ENCODE measurements at regions not wholly inside any gene's neighbourhood (a gene's known extent, or its start where the extent isn't known, plus 50 kb on each side); places are given as distances from the start of the nearest gene placed in this dataset.

GRCh38 chr4:62899646-62900364, 1509.4 kb downstream of the TECRL start:
- no peaks in the 10 kb centered on the region for H3K27me3 ChIP-seq (ENCODE audit: control insufficient read depth, low read length)
- no peaks in the 10 kb centered on the region for H3F3A ChIP-seq (ENCODE audit: control insufficient read depth, insufficient read depth)
- H3K4me3 ChIP-seq (ENCODE audit: low read length) = no peak overlapping the region
- H3K36me3 ChIP-seq (ENCODE audit: control insufficient read depth, low read length) = no peaks in the 10 kb centered on the region
- no peak overlapping the region for H3K27ac ChIP-seq (ENCODE audit: low read depth, low read length)
- peaks cover 16% of the 10 kb centered on the region for H3K9me3 ChIP-seq (ENCODE audit: control insufficient read depth, insufficient read depth, low read length)
- H3K79me2 ChIP-seq (ENCODE audit: control insufficient read depth, low read length) = no peaks in the 10 kb centered on the region
- H4K20me1 ChIP-seq (ENCODE audit: control insufficient read depth, insufficient read depth, low read depth, low read length) = no peaks in the 10 kb centered on the region
- no peak for TF ChIP-seq CTCF (IDR thresholded peaks at IDR 0.05; ENCODE audit: low read depth, low read length, poor library complexity, severe bottlenecking)
- no peak for TF ChIP-seq EZH2phosphoT487 (IDR thresholded peaks at IDR 0.05; ENCODE audit: borderline replicate concordance, low read length)
- H3K4me2 ChIP-seq (ENCODE audit: low read length) = no peak overlapping the region
- no peaks in the 10 kb centered on the region for H3K9me2 ChIP-seq (replicated peaks; ENCODE audit: control insufficient read depth, low read length)
- H3K4me1 ChIP-seq (ENCODE audit: control insufficient read depth, low read length) = no peaks in the 10 kb centered on the region

GRCh38 chr4:62898115-62898514, 1511.1 kb downstream of the TECRL start:
- H3K4me1 ChIP-seq (ENCODE audit: control insufficient read depth, low read length) = no peaks in the 10 kb centered on the region
- H4K20me1 ChIP-seq (ENCODE audit: control insufficient read depth, insufficient read depth, low read depth, low read length) = no peaks in the 10 kb centered on the region
- TF ChIP-seq CTCF (IDR thresholded peaks at IDR 0.05; ENCODE audit: low read depth, low read length, poor library complexity, severe bottlenecking) (no peak), EZH2phosphoT487 (IDR thresholded peaks at IDR 0.05; ENCODE audit: borderline replicate concordance, low read length) (no peak)
- peaks cover 16% of the 10 kb centered on the region for H3K9me3 ChIP-seq (ENCODE audit: control insufficient read depth, insufficient read depth, low read length)
- no peak overlapping the region for H3K4me2 ChIP-seq (ENCODE audit: low read length)
- H3K27me3 ChIP-seq (ENCODE audit: control insufficient read depth, low read length) = no peaks in the 10 kb centered on the region
- no peaks in the 10 kb centered on the region for H3K36me3 ChIP-seq (ENCODE audit: control insufficient read depth, low read length)
- H3F3A ChIP-seq (ENCODE audit: control insufficient read depth, insufficient read depth) = no peaks in the 10 kb centered on the region
- H3K9me2 ChIP-seq (replicated peaks; ENCODE audit: control insufficient read depth, low read length) = no peaks in the 10 kb centered on the region
- no peak overlapping the region for H3K4me3 ChIP-seq (ENCODE audit: low read length)
- H3K27ac ChIP-seq (ENCODE audit: low read depth, low read length) = no peak overlapping the region
- no peaks in the 10 kb centered on the region for H3K79me2 ChIP-seq (ENCODE audit: control insufficient read depth, low read length)

- no peak overlapping the region for H3K4me2 ChIP-seq (ENCODE audit: low read length)
- H3K4me1 ChIP-seq (ENCODE audit: control insufficient read depth, low read length) = no peaks in the 10 kb centered on the region
- H3K9me2 ChIP-seq (replicated peaks; ENCODE audit: control insufficient read depth, low read length) = no peaks in the 10 kb centered on the region
- no peaks in the 10 kb centered on the region for H3F3A ChIP-seq (ENCODE audit: control insufficient read depth, insufficient read depth)
- no peaks in the 10 kb centered on the region for H3K79me2 ChIP-seq (ENCODE audit: control insufficient read depth, low read length)
- H4K20me1 ChIP-seq (ENCODE audit: control insufficient read depth, insufficient read depth, low read depth, low read length) = no peaks in the 10 kb centered on the region
- no peaks in the 10 kb centered on the region for H3K27me3 ChIP-seq (ENCODE audit: control insufficient read depth, low read length)
- peaks cover 16% of the 10 kb centered on the region for H3K9me3 ChIP-seq (ENCODE audit: control insufficient read depth, insufficient read depth, low read length)
- no peaks in the 10 kb centered on the region for H3K36me3 ChIP-seq (ENCODE audit: control insufficient read depth, low read length)
- TF ChIP-seq EZH2phosphoT487 (IDR thresholded peaks at IDR 0.05; ENCODE audit: borderline replicate concordance, low read length) (no peak), CTCF (IDR thresholded peaks at IDR 0.05; ENCODE audit: low read depth, low read length, poor library complexity, severe bottlenecking) (no peak)
- H3K27ac ChIP-seq (ENCODE audit: low read depth, low read length) = no peak overlapping the region
- H3K4me3 ChIP-seq (ENCODE audit: low read length) = no peak overlapping the region
Measured at GRCh38 chr4:62896721-62897120, 1512.5 kb downstream of the TECRL start.

All from DOHH2 (cell line).